Stimulated activated CD4-positive, alpha-beta T cell treated with anti-CD3 and anti-CD28 coated beads, Interleukin-4, amount 100 ng/mL, for 4 hours (primary cell): ENCODE measurements at regions not wholly inside any gene's neighbourhood (a gene's known extent, or its start where the extent isn't known, plus 50 kb on each side); places are given as distances from the start of the nearest gene placed in this dataset.
"Not testable (repeated sequence)": the region's sequence is repeated elsewhere in the genome, so short reads cannot be mapped to it uniquely, and the experiment has no call there.

Source experiments
- DNase-seq, 2 experiments: peaks; one replicate each; pipeline ENCODE4 v3.0.0-alpha.2; 2020

DNA sequence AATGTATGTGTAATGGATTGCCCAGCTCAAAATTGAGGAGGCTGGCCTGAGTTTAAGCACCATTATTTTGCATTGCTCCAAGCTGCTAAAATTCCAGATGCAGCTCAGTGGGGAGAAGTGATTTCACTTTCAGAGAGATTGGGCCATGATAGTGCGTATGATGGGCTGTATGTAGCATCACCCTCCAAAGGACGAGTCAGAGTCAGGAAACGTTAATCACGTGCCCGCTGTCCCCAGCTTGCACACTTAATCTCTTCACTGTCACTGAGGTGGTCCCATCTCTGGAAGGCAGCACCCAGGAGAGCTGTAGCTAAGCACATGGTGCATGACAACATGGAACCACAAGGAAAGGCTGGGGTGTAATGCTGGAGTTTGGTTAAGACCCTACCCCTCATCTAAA lies 337.4 kb downstream of the ANAPC1 start:
- DNase-seq = not testable (repeated sequence)

DNA sequence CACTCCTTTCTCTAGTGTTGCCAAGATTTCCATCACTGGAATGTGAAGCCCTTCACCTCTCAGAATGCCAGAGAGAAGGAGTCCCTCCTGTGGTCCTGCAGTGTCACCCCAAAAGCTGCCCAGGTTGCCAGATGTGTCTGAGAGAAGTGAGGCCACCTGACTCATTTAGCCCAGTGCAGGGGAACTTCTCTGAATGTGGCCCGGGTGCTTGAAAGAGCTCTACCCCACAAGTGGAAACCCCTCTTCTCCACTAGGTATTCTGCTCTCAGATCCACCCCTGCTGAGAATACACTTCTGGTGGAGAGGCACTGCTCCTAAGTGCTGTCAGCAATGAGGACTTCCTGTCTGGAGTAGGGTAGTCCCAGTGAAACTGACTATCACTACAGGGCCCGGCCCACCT lies 334.8 kb downstream of the ANAPC1 start:
- DNase-seq = not testable (repeated sequence)

DNA sequence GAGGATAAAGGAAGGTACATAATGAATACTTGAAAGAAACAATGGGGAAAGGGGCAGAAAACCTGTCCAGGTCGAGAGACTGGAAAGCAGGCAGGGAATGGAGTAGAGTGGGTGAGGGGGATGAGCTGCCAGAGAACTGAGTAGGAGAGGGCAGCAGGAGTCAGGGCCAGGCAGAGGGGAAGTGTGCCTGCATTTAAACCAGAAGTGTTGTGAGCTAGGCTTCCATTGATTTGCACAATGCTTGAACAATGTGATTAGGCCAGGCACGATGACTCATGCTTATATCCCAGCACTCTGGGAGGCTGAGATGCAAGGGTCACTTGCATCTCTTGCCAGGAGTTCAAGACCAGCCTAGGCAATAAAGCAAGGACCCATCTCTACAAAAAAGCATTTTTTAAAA lies 332.6 kb downstream of the ANAPC1 start:
- not testable (repeated sequence) for DNase-seq

DNA sequence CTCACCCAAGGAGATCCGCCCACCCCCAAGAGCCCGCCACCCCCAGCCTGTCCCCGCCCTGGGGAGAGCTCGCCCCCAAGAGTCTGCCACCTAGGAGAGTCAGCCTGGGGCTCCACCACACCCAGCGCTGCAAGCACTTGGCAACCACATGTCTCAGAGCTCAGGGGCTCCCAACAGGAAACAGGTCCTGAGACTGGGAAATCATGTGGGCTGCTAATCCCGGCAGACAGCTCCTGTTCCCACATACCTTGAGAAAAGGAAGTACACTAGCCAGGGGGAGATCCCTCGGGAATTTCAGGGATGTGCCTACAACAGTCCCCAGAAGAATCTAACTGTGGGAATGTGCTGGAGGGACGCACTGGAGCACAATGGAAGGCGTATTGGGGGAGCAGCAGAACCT lies 331.4 kb downstream of the ANAPC1 start:
- not testable (repeated sequence) for DNase-seq

DNA sequence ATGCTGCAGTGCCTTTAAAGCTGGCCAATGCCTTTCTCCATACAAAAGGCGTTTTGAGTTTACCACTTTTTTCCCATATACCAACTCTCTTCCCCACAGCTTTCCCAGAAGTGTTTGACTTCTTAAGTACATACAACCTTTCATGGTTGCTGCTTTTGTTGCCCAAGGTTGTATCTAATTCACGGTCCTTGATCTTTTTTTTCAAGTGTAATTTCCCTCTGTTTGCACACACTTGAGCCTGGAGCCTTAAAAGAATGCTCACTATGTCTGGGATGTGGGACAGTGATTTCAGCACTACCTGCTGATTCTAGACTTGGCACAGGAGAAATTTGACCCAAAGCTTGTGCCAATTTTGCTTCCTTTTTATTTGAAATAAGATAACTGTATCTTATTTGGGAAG lies 324.7 kb downstream of the ANAPC1 start:
- not testable (repeated sequence) for DNase-seq

DNA sequence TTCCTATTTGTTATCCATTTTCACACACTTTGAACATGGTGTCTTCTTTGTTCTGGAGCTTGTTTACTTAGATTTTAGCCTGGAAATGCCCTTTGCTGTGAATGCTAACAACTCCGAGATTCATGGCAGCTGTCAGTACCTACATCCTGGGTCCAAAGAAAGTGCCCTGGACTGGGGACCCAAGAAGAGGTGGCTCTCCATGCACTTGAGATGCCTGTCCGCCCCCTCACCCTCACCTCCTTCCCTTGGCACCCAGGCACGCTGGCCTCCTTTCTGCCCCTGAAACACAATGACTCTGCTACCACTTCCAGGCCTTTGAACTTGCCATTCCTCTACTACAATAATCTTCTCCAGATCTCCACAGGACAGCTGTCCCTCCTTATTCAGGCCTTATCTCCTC lies 324.2 kb downstream of the ANAPC1 start:
- DNase-seq = not testable (repeated sequence)

DNA sequence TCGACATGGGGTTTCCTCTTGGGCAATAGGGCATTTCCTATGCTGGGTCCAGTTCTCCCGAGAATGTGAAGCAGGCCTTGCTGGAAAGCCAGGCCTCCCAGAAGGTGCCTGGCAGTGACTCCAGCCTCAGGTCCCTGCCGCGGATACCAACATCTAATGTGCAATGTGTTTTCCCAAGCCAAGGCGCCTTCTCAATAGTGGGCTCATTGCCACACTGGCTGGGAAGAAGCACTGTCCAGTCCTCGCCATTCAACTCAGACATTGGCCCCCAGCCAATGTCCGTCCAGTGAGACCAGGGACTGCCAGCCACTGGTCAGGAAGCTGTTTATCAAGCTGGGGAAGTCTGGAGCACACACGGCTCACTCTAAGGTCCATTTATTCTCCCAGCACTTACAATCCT lies 317.9 kb downstream of the ANAPC1 start:
- DNase-seq = not testable (repeated sequence)

DNA sequence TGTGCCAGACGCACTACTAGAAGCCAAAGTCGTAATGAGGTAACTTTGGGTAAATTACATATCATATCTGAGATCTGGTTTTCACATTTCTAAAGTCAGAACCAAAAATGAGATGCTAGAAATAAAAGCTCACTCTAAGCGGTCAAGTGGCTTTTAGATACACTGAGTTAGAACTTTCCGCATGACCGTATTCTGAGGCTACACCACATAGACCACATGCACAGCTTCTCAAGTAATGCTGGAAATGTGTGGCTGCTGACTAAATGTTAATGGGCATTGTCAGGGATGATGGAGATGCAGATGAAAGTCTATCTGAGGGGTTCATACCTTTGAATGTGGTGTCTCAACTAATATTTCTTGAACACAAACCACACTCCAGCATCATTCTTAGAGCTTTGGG lies 316.8 kb downstream of the ANAPC1 start:
- DNase-seq = not testable (repeated sequence)

DNA sequence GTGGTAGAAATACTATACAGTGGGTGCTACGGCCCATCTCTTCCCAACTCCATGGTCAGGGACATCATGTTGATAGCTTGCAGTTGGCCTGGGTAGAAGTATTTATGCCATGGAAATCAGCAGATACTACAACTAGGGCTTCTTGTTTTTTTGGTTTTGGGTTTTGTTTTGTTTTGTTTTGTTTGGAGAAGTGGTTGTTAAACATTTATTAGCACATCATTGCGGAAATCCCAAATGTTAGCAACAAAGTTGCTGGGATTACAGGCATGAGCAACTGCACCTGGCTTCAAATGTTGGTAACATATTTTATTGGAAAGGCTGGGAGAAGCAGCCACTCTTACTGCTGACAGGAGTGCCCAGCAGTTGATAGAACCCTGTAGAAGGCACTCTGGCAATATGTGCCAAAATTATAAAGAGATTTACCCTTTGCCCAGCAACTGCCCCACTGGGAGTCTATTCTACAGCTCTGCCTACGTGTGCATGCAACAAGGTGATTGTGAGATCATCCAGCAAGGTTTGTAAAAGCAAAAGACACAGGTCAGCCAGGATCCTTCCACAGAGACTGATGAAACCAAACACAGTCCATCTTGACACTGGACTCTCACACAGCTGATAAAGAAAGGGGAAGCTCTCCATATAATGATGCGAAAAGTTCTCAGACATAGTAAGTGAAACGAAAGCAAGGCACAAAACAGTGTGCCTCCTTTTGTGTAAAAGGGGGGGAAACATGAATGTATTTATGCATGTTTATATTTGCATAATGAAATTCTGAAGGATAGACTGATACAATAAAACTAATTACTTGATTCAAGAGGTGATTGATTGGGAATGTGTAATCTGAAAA lies 314.4 kb downstream of the ANAPC1 start:
- not testable (repeated sequence) for DNase-seq

DNA sequence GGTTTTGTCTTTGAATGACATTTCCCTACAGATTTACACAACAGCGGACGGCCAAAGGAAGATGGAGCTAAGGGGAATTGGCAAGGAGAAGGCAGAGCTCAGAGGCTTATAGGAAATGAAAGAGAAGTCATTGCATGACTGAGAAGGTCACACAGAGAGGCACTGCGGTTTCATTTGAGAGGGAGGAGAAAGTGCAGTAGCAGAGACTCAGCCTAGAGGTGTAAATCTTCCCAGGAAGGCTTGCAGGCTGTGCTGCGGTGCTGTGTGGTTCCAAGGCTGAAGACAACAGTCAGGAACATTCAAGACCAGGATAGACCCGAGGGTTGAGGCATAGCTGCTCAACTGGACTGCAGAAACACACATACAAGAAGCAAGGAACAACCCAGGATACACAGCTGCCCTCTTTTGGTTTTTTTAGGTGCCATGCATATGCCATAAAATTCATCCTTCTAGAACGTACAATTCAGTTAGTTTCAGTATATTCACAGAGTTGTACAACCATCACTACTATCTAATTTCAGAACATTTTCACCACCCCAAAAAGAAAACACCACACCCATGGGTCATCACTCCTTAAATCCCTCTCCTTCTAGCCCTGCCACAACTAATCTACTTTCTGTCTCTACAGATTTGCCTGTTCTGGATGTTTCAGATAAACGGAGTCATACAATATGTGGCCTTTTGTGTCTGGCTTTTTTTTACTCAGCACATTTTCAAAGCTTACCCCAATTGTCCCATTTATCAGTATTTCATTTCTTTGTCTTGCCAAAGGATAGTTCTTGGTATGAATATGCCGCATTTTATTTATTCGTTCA lies 313.5 kb downstream of the ANAPC1 start:
- DNase-seq = not testable (repeated sequence)

DNA sequence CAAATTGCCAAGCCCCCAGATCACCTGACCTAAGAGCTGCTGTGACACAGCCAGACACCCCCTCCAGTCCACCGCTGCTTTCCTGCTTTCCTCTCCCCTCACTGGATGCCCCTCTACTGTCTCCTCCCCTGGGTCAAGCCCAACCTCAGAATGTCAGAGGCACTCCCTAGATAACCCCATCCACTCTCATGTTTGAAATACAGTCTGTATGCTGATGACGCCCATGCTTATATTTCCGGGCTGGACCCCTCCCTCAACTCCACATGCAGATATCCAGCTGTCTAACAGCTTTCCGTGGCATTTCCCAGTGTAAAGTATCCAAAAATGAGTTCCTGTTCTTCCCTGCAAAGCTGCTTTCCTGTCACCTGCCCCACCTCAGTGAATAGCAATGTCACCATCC lies 309.2 kb downstream of the ANAPC1 start:
- DNase-seq = not testable (repeated sequence)

DNA sequence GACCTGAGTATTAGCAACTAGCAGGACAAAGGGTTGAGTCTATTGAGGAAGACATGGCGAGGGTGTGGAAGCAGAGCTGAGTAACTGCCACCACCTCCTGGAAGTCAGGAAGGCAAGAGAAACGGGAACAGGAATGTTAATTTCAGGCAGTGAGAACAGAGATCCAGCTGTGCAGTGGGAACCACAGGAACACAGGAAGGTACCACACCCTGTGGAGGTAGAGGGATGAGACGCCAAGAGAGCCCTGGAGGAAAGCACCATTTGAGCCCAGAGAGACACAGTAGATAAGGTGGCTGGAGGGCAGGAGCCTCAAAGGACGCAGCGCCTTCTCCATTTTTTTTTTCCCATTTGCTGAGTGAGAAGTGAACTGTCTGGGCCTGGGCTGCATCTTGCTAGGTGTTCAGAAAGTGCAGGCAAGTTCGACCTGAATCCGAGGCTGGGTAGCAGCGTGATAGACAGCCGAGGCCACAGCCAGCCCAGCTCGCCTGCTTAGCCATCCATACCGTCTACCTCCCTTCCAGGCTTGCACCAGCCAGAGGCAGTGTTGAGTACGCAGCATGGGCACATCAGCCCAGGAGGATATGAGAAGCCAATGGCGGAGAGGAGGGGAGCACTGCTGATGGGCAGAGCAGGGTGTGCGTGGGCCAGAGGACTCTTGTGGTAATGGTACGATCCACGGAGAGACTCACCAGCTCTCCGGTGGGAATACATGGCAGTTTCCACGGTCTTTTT lies 306.7 kb downstream of the ANAPC1 start:
- DNase-seq = not testable (repeated sequence)

DNA sequence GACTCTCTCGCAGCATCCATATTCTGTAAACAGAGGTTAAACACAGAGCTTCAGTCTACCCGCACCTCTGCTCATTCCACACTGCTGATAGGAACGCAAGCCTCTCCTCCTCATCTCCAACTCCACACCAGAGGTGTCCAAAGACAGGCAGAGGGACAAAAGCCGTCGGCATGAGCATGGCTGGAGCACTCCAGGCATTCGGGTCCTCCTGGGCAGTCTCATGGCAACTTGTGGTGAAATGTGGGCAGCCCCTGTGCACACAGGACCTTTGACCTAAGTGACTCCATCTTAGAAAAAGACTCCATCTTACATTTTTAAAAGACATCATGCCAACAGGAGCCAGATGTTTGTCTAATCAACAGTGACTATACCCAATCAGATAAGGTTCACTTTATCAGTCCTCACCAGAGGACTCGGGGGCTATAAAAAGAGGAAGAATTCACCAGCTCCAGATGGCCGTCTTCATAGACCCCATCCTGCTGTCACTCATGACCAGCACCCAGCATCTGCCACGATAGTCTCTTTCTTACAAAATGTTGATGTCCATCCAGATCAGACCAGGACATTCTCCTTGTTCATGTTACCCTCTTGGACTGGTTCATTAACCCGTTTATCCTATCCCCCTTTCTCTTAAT lies 304.4 kb downstream of the ANAPC1 start:
- DNase-seq = not testable (repeated sequence)

DNA sequence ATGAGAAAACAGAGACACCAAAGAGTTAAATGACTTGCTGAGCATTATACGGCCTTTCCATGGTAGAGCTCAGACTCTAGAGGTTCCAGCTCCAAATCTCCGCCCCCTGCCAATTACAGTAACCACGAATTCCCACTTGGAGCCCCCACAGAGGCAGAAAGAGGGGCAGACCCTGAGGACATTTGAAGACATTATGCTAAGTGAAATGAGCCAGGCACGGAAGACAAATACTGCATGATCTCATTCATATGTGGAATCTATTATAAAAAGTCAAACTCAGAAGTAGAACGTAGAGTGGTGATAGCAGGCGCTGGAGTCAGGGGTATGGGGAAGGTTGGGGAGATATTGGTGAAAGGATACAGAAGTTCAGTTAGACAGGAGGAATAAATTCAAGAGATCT lies 303.4 kb downstream of the ANAPC1 start:
- not testable (repeated sequence) for DNase-seq

DNA sequence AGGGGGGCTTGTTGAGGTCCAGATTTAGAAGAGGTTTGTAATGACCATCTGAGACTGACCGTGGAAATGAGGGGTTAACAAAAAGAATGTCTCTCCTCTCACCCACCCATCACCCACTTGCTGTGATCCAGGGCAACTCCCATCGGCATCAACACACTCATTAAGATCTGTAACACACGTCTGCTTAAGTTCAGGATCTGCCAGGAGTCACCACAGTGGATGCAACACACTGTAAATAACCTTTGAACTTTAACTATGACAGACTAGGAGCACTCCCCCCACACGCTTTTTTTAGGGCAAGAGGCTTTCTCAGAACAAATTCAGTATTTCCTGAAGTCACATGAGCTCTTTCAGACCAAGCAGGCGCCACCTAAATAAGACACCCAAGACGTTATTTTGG lies 301.9 kb downstream of the ANAPC1 start:
- not testable (repeated sequence) for DNase-seq

DNA sequence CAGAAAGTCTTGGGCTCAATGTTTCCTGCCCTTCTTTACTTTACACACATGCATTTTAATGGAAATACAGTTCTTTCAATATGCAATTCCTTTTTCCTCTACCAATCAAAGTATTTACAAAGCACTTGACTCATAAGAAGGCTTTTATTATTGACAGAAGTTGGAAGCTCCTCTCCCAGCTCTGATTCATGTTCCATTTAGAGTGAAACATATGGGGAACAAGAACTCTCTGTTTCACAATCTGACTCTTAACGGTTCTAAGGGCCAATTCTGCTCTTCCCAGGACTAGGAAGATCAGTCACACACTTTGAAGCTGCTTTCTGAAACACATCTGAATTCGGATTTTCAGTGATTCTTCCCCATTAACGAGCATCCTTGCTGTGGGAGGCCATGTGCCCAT lies 300.5 kb downstream of the ANAPC1 start:
- not testable (repeated sequence) for DNase-seq

DNA sequence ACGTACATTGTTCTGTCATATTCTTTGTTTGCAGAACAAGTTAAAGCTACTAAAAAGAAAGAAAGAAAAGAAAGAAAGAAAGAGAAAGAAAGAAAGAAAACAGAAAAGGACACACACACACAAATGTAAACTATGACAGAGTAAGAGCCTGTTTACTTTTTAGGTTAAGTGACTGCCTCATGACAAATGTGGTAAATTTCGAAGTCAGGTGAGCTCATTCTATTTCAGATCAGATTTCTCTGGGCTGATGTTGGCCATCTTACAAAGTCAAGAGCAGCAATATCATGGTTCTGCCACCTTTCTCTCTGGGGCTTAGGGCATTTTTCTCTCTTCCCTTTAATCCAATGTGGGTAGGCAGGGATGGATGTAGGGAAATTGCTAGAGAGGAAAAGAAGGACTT lies 299.5 kb downstream of the ANAPC1 start:
- DNase-seq = not testable (repeated sequence)

DNA sequence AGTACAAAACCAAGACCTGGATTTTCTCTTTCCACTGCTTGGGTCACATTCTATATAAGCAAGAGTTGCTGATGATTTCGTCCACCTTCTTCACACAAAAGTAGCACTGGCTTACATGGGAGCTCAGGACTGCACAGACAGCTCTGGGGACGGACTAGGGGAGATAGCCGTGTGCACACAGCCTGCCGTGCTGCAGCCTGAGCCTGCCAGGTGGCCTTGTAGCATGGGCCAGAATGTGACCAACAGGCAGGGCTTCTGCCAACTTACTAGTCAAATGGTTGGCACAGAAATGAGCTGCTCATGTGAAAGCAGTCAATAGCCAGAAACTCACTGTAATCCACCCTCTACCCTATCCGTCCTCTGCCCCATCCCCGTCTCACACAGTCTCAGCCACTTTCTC lies 299.0 kb downstream of the ANAPC1 start:
- DNase-seq = not testable (repeated sequence)

DNA sequence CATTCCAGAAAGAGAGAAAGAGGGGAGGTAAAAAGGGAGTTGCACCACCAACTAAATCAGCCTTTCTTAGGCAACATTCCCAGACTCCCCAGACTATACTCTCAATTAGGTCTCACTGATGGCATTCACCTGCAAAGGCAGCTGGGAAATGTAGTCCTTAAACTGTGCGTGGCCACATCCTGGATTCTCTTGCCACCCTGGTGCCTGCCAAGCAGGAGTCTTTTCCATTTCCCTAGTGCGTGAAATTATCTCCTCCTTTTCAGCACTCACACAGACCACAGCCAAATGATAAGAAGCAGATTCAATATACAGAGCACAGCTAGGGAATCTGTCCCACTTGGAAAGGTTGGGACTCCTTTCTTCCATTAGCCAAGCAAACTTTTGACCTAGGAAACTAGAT lies 298.0 kb downstream of the ANAPC1 start:
- not testable (repeated sequence) for DNase-seq

DNA sequence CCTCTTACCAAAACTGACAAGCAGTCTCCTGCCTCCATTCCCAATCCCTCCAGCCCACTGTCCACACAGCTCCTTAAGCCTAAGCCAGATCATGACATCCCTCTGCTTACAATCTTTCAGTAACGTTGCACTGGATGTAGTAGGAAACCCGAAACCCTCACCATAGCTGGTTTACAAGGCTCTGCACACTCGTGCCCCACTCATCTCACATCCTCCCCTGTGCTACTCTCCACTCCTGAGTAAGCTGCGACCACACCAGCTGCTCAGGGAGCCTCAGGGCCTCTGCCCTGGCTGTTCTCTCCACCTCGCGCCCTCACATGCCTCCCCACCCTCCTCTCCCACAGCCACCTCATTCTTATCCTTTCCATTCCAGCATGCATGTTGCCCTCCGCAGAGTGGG lies 288.9 kb downstream of the ANAPC1 start:
- not testable (repeated sequence) for DNase-seq

DNA sequence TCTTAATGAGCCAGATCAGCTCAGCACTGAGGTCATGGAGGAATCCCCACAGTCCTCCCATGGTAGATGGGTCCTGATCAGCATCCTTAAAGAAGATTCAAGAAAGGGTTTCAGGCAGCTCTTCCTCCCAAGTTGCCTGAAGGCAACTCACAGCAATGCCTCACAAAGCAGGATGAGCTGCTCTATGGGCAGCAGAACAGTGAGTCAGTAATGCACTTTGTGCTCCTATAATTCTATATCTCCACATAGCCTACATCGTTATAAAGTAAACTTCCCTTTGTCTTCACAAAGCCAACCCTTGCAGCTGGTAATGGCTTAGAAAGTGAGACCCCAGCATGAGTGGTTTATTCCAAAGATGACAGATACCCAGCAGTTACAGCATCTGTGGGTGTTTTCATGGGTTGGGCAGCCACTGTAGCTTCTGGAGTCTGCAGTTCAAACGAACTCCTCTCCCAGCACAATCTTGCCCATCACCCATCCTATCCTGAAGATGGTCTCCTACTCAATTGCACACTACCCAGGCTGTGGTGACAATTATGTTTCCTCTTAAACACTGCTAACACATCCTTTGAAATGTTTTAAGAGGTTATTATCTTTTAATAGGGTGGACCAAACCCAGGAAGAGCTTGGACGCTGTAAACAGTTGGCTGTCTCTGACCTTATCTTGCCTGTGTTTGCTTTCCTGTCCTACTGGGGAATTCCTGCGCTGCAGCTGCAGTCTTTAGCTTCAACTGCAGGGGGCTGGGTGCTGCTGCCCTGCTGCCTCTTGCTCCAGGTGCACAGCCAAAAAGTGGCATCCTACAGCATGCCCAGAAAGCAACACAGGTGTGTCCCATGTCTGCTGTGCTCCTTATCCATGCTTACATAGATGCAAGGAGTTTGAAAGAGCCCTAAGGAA lies 286.9 kb downstream of the ANAPC1 start:
- DNase-seq = not testable (repeated sequence)

DNA sequence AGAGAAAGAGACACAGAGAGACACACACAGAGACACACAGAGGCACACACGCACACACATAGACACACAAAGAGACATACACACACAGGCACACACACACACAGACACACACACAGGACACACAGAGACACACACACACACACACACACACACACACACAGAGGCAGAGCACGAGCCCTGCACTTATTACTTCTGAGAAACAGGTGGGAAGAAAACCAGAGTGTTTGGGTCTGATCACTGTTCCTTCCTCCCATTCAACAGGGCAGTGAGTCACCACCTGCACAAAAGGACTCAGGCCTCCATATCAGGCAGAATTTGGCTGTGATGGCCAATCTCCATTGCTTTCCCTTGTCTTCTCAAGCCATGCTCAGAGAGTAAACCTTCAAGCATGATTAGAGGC lies 285.0 kb downstream of the ANAPC1 start:
- not testable (repeated sequence) for DNase-seq
